Keratinocyte (primary cell): ENCODE measurements at regions not wholly inside any gene's neighbourhood (a gene's known extent, or its start where the extent isn't known, plus 50 kb on each side); places are given as distances from the start of the nearest gene placed in this dataset.

Source experiments
- DNase-seq: peaks from one replicate; pipeline ENCODE4 v3.0.0-alpha.2; 2011; ENCODE audit warnings: low read depth, missing footprints, low spot score
- FAIRE-seq: peaks from 2 replicates; lab custom pipeline; 2011; peaks lifted over from hg19 to GRCh38; lab: Jason Lieb, UNC
- H2AFZ ChIP-seq: 2 replicates; pipeline ENCODE4 v1.6.0; 2012; ENCODE audit warnings: low read length, control low read depth, inconsistent platforms; ENCODE audit not compliant: control insufficient read depth
- H3K27ac ChIP-seq: 2 replicates; pipeline ENCODE4 v1.5.1; 2011; ENCODE audit warnings: low read length; ENCODE audit not compliant: control insufficient read depth, insufficient read depth
- H3K27me3 ChIP-seq: 3 replicates; pipeline ENCODE4 v1.6.0; 2011; ENCODE audit warnings: low read length; ENCODE audit not compliant: control insufficient read depth, insufficient read depth; ENCODE audit errors: extremely low read depth
- H3K36me3 ChIP-seq, 2 experiments: 2 replicates in 1 of 2; 3 replicates in 1 of 2; pipeline ENCODE4 v1.5.1; 2011; ENCODE audit warnings: low read length in 2 of 2, mild to moderate bottlenecking in 1 of 2; ENCODE audit not compliant: control insufficient read depth in 2 of 2, insufficient read depth in 2 of 2; ENCODE audit errors: extremely low read depth in 1 of 2
- H3K4me1 ChIP-seq: 3 replicates; pipeline ENCODE4 v1.5.1; 2011; ENCODE audit warnings: low read length; ENCODE audit not compliant: control insufficient read depth, insufficient read depth; ENCODE audit errors: extremely low read depth
- H3K4me2 ChIP-seq: 3 replicates; pipeline ENCODE4 v1.6.0; 2011; ENCODE audit warnings: low read depth, low read length; ENCODE audit not compliant: control insufficient read depth, insufficient read depth; ENCODE audit errors: extremely low read depth
- H3K4me3 ChIP-seq, 3 experiments: fragments of 200-600 bp in 1 of 3; sonication (generic) in 1 of 3; 2 replicates in 2 of 3; 3 replicates in 1 of 3; pipeline ENCODE4 v1.5.1; 2011 to 2016; ENCODE audit warnings: low read length in 3 of 3, mild to moderate bottlenecking in 3 of 3, control low read depth in 2 of 3, inconsistent platforms in 1 of 3, low read depth in 1 of 3, mixed read lengths in 1 of 3, mixed run types in 1 of 3, moderate library complexity in 1 of 3; ENCODE audit not compliant: control insufficient read depth in 2 of 3, insufficient read depth in 2 of 3; ENCODE audit errors: extremely low read depth in 1 of 3
- H3K79me2 ChIP-seq: 2 replicates; pipeline ENCODE4 v1.6.0; 2012; ENCODE audit warnings: low read length; ENCODE audit not compliant: control insufficient read depth, insufficient read depth
- H3K9ac ChIP-seq: 3 replicates; pipeline ENCODE4 v1.6.0; 2011; ENCODE audit warnings: low read length; ENCODE audit not compliant: control insufficient read depth, insufficient read depth; ENCODE audit errors: extremely low read depth
- H3K9me1 ChIP-seq: 3 replicates; pipeline ENCODE4 v1.6.0; 2011; ENCODE audit warnings: low read length; ENCODE audit not compliant: control insufficient read depth, insufficient read depth; ENCODE audit errors: extremely low read depth
- H3K9me3 ChIP-seq: 2 replicates; pipeline ENCODE4 v1.5.1; 2012; ENCODE audit warnings: low read depth, low read length; ENCODE audit not compliant: control insufficient read depth
- H4K20me1 ChIP-seq: 3 replicates; pipeline ENCODE4 v1.6.0; 2011; ENCODE audit warnings: low read length; ENCODE audit not compliant: control insufficient read depth, insufficient read depth; ENCODE audit errors: extremely low read depth
- EZH2 ChIP-seq: IDR thresholded peaks from one replicate; pipeline ENCODE4 v1.6.1; 2012; ENCODE audit warnings: inconsistent platforms, mild to moderate bottlenecking, low read length, moderate library complexity
- dilution Hi-C: fragments of 300-500 bp; cut with MboI; formaldehyde crosslinking; loops from one replicate; pipeline ENCODE4 v1.7.0; 2020; ENCODE audit warnings: low sequenced_read_pairs; ENCODE audit not compliant: extremely low pct_ligation_motif_present
- TF ChIP-seq, protein P1 (sequence below), 3 experiments: IDR thresholded peaks in 1 of 3; conservative IDR thresholded peaks in 1 of 3; optimal IDR thresholded peaks in 1 of 3; 2 replicates in 2 of 3; 3 replicates in 1 of 3; pipeline versions ENCODE3 to v1.5.1; 2011; ENCODE audit warnings: low read length in 3 of 3, mild to moderate bottlenecking in 3 of 3, moderate library complexity in 2 of 3, control low read depth in 1 of 3, inconsistent platforms in 1 of 3; ENCODE audit not compliant: insufficient read depth in 2 of 3; ENCODE audit errors: extremely low read depth in 1 of 3

DNA sequence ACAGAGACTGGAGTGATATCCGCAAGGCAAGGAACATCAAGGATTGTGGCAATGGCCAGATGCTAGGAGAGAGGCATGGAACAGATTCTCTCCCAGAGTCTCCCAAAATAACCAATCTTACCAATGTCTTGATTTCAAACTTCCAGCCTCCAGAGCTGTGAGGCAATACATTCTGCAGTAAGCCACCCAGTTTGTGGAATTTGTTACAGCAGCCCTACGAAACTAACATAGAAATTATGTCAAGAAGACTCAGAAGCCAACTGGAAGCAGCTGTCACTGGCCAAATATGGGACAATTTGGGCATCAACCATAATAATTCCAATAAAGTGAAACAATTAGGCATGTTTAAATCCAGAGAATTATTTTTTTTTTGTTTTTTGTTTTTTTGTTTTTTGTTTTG, 271.1 kb downstream of the NDUFS4 start:
- dilution Hi-C loops = no loop called here
- no peak overlapping the region for H3K27ac ChIP-seq
- no peaks in the 10 kb centered on the region for H3K79me2 ChIP-seq
- H3K27me3 ChIP-seq = no peaks in the 10 kb centered on the region
- DNase-seq (no peak), FAIRE-seq (no peak)
- no peak for TF ChIP-seq EZH2
- TF ChIP-seq, protein P1, sequence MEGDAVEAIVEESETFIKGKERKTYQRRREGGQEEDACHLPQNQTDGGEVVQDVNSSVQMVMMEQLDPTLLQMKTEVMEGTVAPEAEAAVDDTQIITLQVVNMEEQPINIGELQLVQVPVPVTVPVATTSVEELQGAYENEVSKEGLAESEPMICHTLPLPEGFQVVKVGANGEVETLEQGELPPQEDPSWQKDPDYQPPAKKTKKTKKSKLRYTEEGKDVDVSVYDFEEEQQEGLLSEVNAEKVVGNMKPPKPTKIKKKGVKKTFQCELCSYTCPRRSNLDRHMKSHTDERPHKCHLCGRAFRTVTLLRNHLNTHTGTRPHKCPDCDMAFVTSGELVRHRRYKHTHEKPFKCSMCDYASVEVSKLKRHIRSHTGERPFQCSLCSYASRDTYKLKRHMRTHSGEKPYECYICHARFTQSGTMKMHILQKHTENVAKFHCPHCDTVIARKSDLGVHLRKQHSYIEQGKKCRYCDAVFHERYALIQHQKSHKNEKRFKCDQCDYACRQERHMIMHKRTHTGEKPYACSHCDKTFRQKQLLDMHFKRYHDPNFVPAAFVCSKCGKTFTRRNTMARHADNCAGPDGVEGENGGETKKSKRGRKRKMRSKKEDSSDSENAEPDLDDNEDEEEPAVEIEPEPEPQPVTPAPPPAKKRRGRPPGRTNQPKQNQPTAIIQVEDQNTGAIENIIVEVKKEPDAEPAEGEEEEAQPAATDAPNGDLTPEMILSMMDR (optimal IDR thresholded peaks at IDR 0.05 in 1 of 3, IDR thresholded peaks at IDR 0.05 in 1 of 3, conservative IDR thresholded peaks at IDR 0.05 in 1 of 3; ENCODE audit: extremely low read depth in 1 of 3, insufficient read depth in 2 of 3, low read length in 3 of 3) = no peak
- H3K4me2 ChIP-seq = no peak overlapping the region
- no peak overlapping the region for H3K4me3 ChIP-seq
- no peak overlapping the region for H2AFZ ChIP-seq
- H3K36me3 ChIP-seq = no peaks in the 10 kb centered on the region
- no peaks in the 10 kb centered on the region for H3K4me1 ChIP-seq
- H3K9me1 ChIP-seq = no peaks in the 10 kb centered on the region
- H3K9me3 ChIP-seq = no peaks in the 10 kb centered on the region
- H4K20me1 ChIP-seq = no peaks in the 10 kb centered on the region
- H3K9ac ChIP-seq = no peak overlapping the region
